GM23338 (cell line): ENCODE measurements at regions not wholly inside any gene's neighbourhood (a gene's known extent, or its start where the extent isn't known, plus 50 kb on each side); places are given as distances from the start of the nearest gene placed in this dataset.

ENCODE experiments used
- ATAC-seq: fragments of 200-7000 bp; cut with Tn5 transposase; 3 replicates; pipeline ENCODE4 v1.9.1; 2020
- DNase-seq: peaks from one replicate; pipeline ENCODE4 v3.0.0-alpha.2; 2015; ENCODE audit warnings: low spot score
- H2AFZ ChIP-seq: fragments of 200-600 bp; sonication (generic); 2 replicates; pipeline ENCODE4 v1.8.0; 2016; ENCODE audit warnings: antibody characterized with exemption, mild to moderate bottlenecking, moderate library complexity
- H3F3A ChIP-seq: fragments of 200-600 bp; sonication (generic); replicated peaks from 2 replicates; pipeline ENCODE4 v1.8.0; 2017; ENCODE audit warnings: antibody characterized with exemption, mixed run types, low read depth
- H3K27ac ChIP-seq: fragments of 200-600 bp; sonication (generic); 2 replicates; pipeline ENCODE4 v1.6.1; 2016; ENCODE audit warnings: low read depth
- H3K27me3 ChIP-seq: fragments of 200-600 bp; sonication (generic); 2 replicates; pipeline ENCODE4 v1.8.0; 2016; ENCODE audit warnings: mild to moderate bottlenecking, mixed run types, moderate library complexity; ENCODE audit not compliant: insufficient read depth
- H3K36me3 ChIP-seq: fragments of 200-600 bp; sonication (generic); 2 replicates; pipeline ENCODE4 v1.8.0; 2016; ENCODE audit warnings: mild to moderate bottlenecking; ENCODE audit not compliant: insufficient read depth
- H3K4me1 ChIP-seq: fragments of 200-600 bp; sonication (generic); 2 replicates; pipeline ENCODE4 v1.8.0; 2016; ENCODE audit warnings: mild to moderate bottlenecking, moderate library complexity; ENCODE audit not compliant: insufficient read depth
- H3K4me2 ChIP-seq: fragments of 200-600 bp; sonication (generic); 2 replicates; pipeline ENCODE4 v1.7.1; 2017; ENCODE audit warnings: mixed run types
- H3K4me3 ChIP-seq: fragments of 200-600 bp; sonication (generic); 2 replicates; pipeline ENCODE4 v1.6.1; 2016; ENCODE audit warnings: mixed run types
- H3K79me2 ChIP-seq: fragments of 200-600 bp; sonication (generic); replicated peaks from 2 replicates; pipeline ENCODE4 v1.8.0; 2017; ENCODE audit warnings: mild to moderate bottlenecking; ENCODE audit not compliant: insufficient read depth
- H3K9me2 ChIP-seq: fragments of 200-600 bp; sonication (generic); 2 replicates; pipeline ENCODE4 v1.8.0; 2017; ENCODE audit not compliant: insufficient read depth
- H4K20me1 ChIP-seq: fragments of 200-600 bp; sonication (generic); replicated peaks from 2 replicates; pipeline ENCODE4 v1.8.0; 2017; ENCODE audit warnings: mild to moderate bottlenecking; ENCODE audit not compliant: insufficient read depth
- H3K27ac Mint-ChIP-seq: 2 replicates; pipeline ENCODE4 v1.8.0; 2020; ENCODE audit warnings: inconsistent platforms, mild to moderate bottlenecking, moderate library complexity, mixed read lengths
- H3K27me3 Mint-ChIP-seq: 3 replicates; pipeline ENCODE4 v1.8.0; 2022; ENCODE audit warnings: low read depth, mild to moderate bottlenecking, moderate library complexity, mixed read lengths, inconsistent platforms; ENCODE audit not compliant: insufficient read depth, poor library complexity
- H3K36me3 Mint-ChIP-seq: 3 replicates; pipeline ENCODE4 v1.8.0; 2021; ENCODE audit warnings: low read depth, mild to moderate bottlenecking, inconsistent platforms, moderate library complexity, mixed read lengths
- H3K4me1 Mint-ChIP-seq: 3 replicates; pipeline ENCODE4 v1.8.0; 2020; ENCODE audit warnings: mild to moderate bottlenecking, inconsistent platforms, mixed read lengths
- H3K4me3 Mint-ChIP-seq: 3 replicates; pipeline ENCODE4 v1.8.0; 2021; ENCODE audit warnings: moderate library complexity, mild to moderate bottlenecking, inconsistent platforms, mixed read lengths
- H3K9me3 Mint-ChIP-seq: 3 replicates; pipeline ENCODE4 v1.8.0; 2020; ENCODE audit warnings: moderate library complexity, mild to moderate bottlenecking, inconsistent platforms, mixed read lengths
- CREB1 ChIP-seq: fragments of 250-450 bp; sonication (Bioruptor Pico); IDR thresholded peaks from 2 replicates; pipeline ENCODE4 v1.5.0; 2020; ENCODE audit warnings: low read depth, mild to moderate bottlenecking, moderate library complexity
- ETS1 ChIP-seq: IDR thresholded peaks from 2 replicates; pipeline ENCODE4 v1.6.1; 2016; ENCODE audit warnings: antibody characterized with exemption
- EZH2 ChIP-seq: fragments of 200-600 bp; sonication (generic); IDR thresholded peaks from one replicate; pipeline ENCODE4 v1.8.0; 2017; ENCODE audit warnings: antibody characterized with exemption, mild to moderate bottlenecking, low read depth; ENCODE audit not compliant: unreplicated experiment
- EZH2phosphoT487 ChIP-seq: fragments of 200-600 bp; sonication (generic); IDR thresholded peaks from one replicate; pipeline ENCODE4 v1.8.1; 2018; ENCODE audit warnings: antibody characterized with exemption; ENCODE audit not compliant: unreplicated experiment
- NANOG ChIP-seq: IDR thresholded peaks from 2 replicates; pipeline ENCODE4 v1.6.1; 2016; ENCODE audit warnings: antibody characterized with exemption, borderline replicate concordance
- POLR2AphosphoS5 ChIP-seq: IDR thresholded peaks from 2 replicates; pipeline ENCODE4 v1.6.1; 2016; ENCODE audit warnings: antibody characterized with exemption, low read depth
- STAT1 ChIP-seq: IDR thresholded peaks from one replicate; pipeline ENCODE4 v1.6.1; 2016; ENCODE audit warnings: antibody characterized with exemption; ENCODE audit not compliant: unreplicated experiment
- ZNF114 ChIP-seq: fragments of 250-450 bp; sonication (Bioruptor Pico); IDR thresholded peaks from 2 replicates; pipeline ENCODE4 v1.5.0; 2020; ENCODE audit warnings: mild to moderate bottlenecking, moderate library complexity
- ZNF331 ChIP-seq: fragments of 250-450 bp; sonication (Bioruptor Pico); IDR thresholded peaks from 2 replicates; pipeline ENCODE4 v1.5.0; 2020; ENCODE audit warnings: low read depth, mild to moderate bottlenecking, moderate library complexity
- TF ChIP-seq, protein P1 (sequence below): IDR thresholded peaks from one replicate; pipeline ENCODE4 v1.6.1; 2018; ENCODE audit warnings: antibody characterized with exemption; ENCODE audit not compliant: unreplicated experiment

GRCh38 chr14:98112194-98112780 is 1159.7 kb downstream of the BCL11B start:
- Mint-ChIP-seq H3K36me3 (no peaks in the 10 kb centered on the region), H3K27me3 (no peaks in the 10 kb centered on the region), H3K9me3 (no peaks in the 10 kb centered on the region), H3K4me3 (no peak overlapping the region), H3K4me1 (peaks cover 14% of the 10 kb centered on the region), H3K27ac (no peak overlapping the region)
- Histone ChIP-seq H3K4me1 (peaks cover 23% of the 10 kb centered on the region), H3K4me2 (no peak overlapping the region), H3K27ac (no peak overlapping the region), H3K27me3 (no peaks in the 10 kb centered on the region), H3K79me2 (no peaks in the 10 kb centered on the region), H3K36me3 (no peaks in the 10 kb centered on the region), H3K4me3 (no peak overlapping the region), H3K9me2 (0 out of 2 replicates have a peak, but pooled peaks cover 6% of the 10 kb centered on the region), H4K20me1 (no peaks in the 10 kb centered on the region), H2AFZ (no peak overlapping the region), H3F3A (no peaks in the 10 kb centered on the region)
- TF ChIP-seq, protein P1, sequence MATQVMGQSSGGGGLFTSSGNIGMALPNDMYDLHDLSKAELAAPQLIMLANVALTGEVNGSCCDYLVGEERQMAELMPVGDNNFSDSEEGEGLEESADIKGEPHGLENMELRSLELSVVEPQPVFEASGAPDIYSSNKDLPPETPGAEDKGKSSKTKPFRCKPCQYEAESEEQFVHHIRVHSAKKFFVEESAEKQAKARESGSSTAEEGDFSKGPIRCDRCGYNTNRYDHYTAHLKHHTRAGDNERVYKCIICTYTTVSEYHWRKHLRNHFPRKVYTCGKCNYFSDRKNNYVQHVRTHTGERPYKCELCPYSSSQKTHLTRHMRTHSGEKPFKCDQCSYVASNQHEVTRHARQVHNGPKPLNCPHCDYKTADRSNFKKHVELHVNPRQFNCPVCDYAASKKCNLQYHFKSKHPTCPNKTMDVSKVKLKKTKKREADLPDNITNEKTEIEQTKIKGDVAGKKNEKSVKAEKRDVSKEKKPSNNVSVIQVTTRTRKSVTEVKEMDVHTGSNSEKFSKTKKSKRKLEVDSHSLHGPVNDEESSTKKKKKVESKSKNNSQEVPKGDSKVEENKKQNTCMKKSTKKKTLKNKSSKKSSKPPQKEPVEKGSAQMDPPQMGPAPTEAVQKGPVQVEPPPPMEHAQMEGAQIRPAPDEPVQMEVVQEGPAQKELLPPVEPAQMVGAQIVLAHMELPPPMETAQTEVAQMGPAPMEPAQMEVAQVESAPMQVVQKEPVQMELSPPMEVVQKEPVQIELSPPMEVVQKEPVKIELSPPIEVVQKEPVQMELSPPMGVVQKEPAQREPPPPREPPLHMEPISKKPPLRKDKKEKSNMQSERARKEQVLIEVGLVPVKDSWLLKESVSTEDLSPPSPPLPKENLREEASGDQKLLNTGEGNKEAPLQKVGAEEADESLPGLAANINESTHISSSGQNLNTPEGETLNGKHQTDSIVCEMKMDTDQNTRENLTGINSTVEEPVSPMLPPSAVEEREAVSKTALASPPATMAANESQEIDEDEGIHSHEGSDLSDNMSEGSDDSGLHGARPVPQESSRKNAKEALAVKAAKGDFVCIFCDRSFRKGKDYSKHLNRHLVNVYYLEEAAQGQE: peak; percentile 49
- TF ChIP-seq ZNF331 (CRISPR knock-in tag): no peak
- TF ChIP-seq ETS1: no peak
- no peak for TF ChIP-seq ZNF114
- ATAC-seq: no peak
- DNase-seq: no peak

DNA sequence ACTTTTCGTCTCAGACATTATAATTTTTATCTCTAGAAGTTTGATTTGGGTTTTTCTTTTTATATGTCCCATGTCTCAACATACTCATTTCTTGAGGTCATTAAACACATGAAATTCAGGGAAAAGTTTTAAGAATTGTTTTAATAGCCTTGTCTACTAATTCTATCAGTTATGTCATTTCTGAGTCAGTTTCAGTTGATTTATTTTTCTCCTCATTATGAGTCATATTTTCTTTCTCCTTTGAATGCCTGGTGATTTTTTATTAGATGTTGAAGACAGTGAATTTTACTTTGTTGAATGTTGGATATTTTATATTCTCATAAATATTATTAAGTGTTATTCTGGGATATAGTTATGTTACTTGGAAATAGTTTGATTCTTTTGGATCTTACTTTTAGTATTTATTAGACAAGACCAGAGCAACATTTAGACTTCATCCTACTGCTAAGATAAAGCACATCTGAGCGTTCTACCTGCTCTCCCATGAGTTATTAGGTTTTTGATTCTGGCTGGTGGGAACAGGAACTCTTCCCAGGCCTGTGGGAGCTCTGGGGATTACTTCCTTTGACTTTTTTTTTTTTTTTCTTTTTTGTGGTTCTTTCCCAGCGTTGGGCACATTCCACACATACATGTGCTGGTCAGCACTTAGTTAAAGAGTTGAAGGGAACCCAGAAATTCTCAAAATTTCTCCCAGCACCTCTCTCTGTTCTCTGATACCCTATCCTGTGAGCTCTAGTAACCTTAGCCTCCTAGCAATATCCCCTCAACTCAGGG is 1157.7 kb downstream of the BCL11B start:
- Histone ChIP-seq H3F3A (no peaks in the 10 kb centered on the region), H3K27me3 (no peaks in the 10 kb centered on the region), H3K27ac (no peak overlapping the region), H3K4me3 (no peak overlapping the region), H3K9me2 (0 out of 2 replicates have a peak, but pooled peaks cover 4% of the 10 kb centered on the region), H3K36me3 (no peaks in the 10 kb centered on the region), H4K20me1 (no peaks in the 10 kb centered on the region), H2AFZ (no peak overlapping the region), H3K4me2 (no peak overlapping the region), H3K4me1 (peaks cover 5% of the 10 kb centered on the region), H3K79me2 (no peaks in the 10 kb centered on the region)
- DNase-seq (peak; percentile 51), ATAC-seq (no peak; the same call in 2 of the 3 replicates)
- Mint-ChIP-seq H3K9me3 (no peaks in the 10 kb centered on the region), H3K27me3 (no peaks in the 10 kb centered on the region), H3K4me3 (no peak overlapping the region), H3K27ac (no peak overlapping the region), H3K36me3 (no peaks in the 10 kb centered on the region), H3K4me1 (peaks cover 4% of the 10 kb centered on the region; the same call in 2 of the 3 replicates)
- TF ChIP-seq ZNF114 (no peak), POLR2AphosphoS5 (no peak), STAT1 (no peak), CREB1 (CRISPR knock-in tag) (no peak), NANOG (no peak), ETS1 (no peak), EZH2phosphoT487 (no peak), EZH2 (no peak)
